ENCODE measurements at regions not wholly inside any gene's neighbourhood (a gene's known extent, or its start where the extent isn't known, plus 50 kb on each side); places are given as distances from the start of the nearest gene placed in this dataset.

DNA sequence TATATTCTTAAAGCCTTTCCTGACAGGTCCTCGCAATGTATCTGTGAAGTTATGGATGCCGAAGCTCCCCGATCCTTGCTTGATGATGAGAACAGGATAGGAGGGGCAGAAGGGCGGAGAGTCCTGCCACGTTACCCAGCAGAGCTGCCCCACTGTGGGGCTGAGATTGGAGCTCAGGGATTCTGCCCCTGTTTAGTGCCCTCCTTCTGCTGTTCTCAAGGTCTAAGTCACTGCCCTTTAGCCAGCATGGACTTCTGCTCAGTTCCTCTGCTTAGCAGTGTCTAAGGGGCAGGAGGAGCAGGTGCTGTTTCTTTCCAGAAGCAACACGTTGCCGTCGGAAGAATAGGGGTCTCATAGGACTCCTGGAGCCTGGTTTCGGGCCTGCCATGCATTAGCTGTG, 164.2 kb upstream of the B3GAT1 start:
- TF ChIP-seq, protein P1, sequence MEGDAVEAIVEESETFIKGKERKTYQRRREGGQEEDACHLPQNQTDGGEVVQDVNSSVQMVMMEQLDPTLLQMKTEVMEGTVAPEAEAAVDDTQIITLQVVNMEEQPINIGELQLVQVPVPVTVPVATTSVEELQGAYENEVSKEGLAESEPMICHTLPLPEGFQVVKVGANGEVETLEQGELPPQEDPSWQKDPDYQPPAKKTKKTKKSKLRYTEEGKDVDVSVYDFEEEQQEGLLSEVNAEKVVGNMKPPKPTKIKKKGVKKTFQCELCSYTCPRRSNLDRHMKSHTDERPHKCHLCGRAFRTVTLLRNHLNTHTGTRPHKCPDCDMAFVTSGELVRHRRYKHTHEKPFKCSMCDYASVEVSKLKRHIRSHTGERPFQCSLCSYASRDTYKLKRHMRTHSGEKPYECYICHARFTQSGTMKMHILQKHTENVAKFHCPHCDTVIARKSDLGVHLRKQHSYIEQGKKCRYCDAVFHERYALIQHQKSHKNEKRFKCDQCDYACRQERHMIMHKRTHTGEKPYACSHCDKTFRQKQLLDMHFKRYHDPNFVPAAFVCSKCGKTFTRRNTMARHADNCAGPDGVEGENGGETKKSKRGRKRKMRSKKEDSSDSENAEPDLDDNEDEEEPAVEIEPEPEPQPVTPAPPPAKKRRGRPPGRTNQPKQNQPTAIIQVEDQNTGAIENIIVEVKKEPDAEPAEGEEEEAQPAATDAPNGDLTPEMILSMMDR (conservative IDR thresholded peaks at IDR 0.05; ENCODE audit: low read length): no peak
- TF ChIP-seq EZH2phosphoT487 (IDR thresholded peaks at IDR 0.05; ENCODE audit: borderline replicate concordance): no peak

Data from Loucy (cell line).